T-helper 1 cell treated with Interleukin-12 subunit alpha and Interleukin-12 subunit beta and Interleukin-4 antibody, amounts not matched to agents 30 μg/mL and 1 μg/mL, for 36 hours (primary cell): ENCODE measurements at regions not wholly inside any gene's neighbourhood (a gene's known extent, or its start where the extent isn't known, plus 50 kb on each side); places are given as distances from the start of the nearest gene placed in this dataset.

Experiments used
- H3K27ac Mint-ChIP-seq: one replicate; pipeline ENCODE4 v1.8.0; 2021; ENCODE audit warnings: mild to moderate bottlenecking, mixed read lengths
- H3K27me3 Mint-ChIP-seq: one replicate; pipeline ENCODE4 v1.8.0; 2021; ENCODE audit warnings: low read depth, mixed read lengths
- H3K36me3 Mint-ChIP-seq: one replicate; pipeline ENCODE4 v1.8.0; 2021; ENCODE audit warnings: low read depth, mixed read lengths
- H3K4me1 Mint-ChIP-seq: one replicate; pipeline ENCODE4 v1.8.0; 2021; ENCODE audit warnings: low read depth, mixed read lengths
- H3K4me3 Mint-ChIP-seq: one replicate; pipeline ENCODE4 v1.8.0; 2021; ENCODE audit warnings: mild to moderate bottlenecking, moderate library complexity, mixed read lengths
- H3K9me3 Mint-ChIP-seq: one replicate; pipeline ENCODE4 v1.8.0; 2021; ENCODE audit warnings: mixed read lengths

DNA sequence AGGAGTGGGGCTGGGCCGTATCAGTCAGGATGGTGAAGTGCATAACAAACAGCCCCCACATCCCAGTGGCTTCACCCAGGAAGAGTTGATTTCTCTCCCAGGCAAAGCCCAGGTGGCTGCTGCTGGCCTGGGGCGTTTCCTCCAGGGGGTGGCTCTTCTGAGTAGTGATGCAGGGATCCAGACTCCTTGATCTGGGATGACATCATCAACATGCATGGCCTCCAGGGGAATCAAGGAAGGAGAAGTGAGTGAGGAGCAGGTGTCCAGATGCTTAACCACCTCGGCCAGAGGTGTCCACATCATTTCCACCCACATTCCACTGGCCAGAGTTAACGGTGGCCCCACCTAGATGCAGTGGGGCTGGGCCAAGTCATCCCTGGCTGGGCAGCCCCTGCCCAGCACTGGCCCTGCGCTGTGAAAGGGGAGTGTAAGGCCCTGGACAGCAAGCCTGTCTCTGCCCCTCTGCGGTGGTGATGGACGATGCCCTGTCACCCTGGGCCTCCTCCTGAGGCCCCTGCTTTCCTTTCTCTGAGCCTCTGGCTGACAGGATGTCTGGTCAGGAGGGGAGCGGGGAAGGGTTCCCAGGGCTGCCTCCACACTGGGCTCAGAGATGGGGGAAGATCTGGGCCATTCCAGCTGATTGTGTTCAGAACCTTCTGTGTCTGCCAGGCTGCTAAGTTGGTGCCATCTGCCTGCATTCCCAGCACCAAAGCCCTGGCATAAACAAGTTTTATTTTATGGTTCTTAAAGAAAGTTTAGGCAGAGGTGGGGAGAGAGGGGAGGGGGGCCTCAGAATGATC lies 598.2 kb downstream of the MATN1 start:
- Mint-ChIP-seq H3K4me1 (no peaks in the 10 kb centered on the region), H3K4me3 (no peak overlapping the region), H3K9me3 (no peaks in the 10 kb centered on the region), H3K36me3 (no peaks in the 10 kb centered on the region), H3K27me3 (no peaks in the 10 kb centered on the region), H3K27ac (no peak overlapping the region)

GRCh38 chr1:30123896-30124295 lies 599.5 kb downstream of the MATN1 start:
- Mint-ChIP-seq H3K36me3 (no peaks in the 10 kb centered on the region), H3K4me3 (no peak overlapping the region), H3K9me3 (no peaks in the 10 kb centered on the region), H3K4me1 (no peaks in the 10 kb centered on the region), H3K27ac (no peak overlapping the region), H3K27me3 (no peaks in the 10 kb centered on the region)

GRCh38 chr1:30123036-30123435 lies 600.3 kb downstream of the MATN1 start:
- no peak overlapping the region for H3K27ac Mint-ChIP-seq
- H3K9me3 Mint-ChIP-seq: no peaks in the 10 kb centered on the region
- no peaks in the 10 kb centered on the region for H3K27me3 Mint-ChIP-seq
- H3K36me3 Mint-ChIP-seq: no peaks in the 10 kb centered on the region
- H3K4me1 Mint-ChIP-seq: no peaks in the 10 kb centered on the region
- H3K4me3 Mint-ChIP-seq: no peak overlapping the region

DNA sequence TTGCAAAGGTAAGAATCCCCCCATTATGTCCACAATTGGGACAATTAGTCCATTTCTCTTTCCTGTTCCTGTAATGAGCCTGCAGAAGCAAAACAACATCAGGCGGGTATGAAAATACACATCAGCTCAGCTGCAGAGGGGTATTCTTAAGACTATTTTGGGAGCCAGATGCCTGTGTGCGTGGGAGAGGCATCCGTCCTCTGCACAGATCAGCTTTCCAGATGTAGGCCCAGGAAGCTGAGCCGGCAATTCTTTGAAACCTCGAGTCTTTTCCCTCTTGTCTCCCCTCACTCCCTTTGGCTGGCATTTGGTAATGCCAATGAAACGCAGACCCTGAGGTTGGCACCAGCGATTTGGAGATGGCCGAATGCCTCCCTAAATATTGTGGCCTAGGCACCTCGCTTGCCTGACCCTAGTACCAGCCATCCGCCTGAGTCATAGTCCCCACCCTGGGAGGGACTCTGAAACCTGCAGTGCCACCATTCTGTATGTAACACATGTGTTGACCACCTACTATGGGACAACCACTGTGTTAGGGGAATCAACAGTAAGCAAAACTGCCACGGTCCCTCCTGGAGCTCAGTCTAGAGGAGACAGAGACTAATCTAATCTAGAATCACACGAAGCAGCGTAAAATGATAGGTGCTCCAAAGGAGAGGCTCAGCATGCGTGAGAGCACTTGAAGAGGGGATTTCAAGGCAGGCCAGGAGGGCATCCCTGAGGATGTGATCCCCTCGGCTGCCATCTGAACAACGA lies 603.0 kb downstream of the MATN1 start:
- H3K27ac Mint-ChIP-seq: no peak overlapping the region
- H3K4me1 Mint-ChIP-seq: no peaks in the 10 kb centered on the region
- H3K9me3 Mint-ChIP-seq: no peaks in the 10 kb centered on the region
- no peak overlapping the region for H3K4me3 Mint-ChIP-seq
- H3K36me3 Mint-ChIP-seq: no peaks in the 10 kb centered on the region
- H3K27me3 Mint-ChIP-seq: no peaks in the 10 kb centered on the region

- no peaks in the 10 kb centered on the region for H3K36me3 Mint-ChIP-seq
- no peaks in the 10 kb centered on the region for H3K4me1 Mint-ChIP-seq
- no peak overlapping the region for H3K27ac Mint-ChIP-seq
- H3K9me3 Mint-ChIP-seq: no peaks in the 10 kb centered on the region
- no peaks in the 10 kb centered on the region for H3K27me3 Mint-ChIP-seq
- H3K4me3 Mint-ChIP-seq: no peak overlapping the region
These were observed 605.7 kb downstream of the MATN1 start for GRCh38 chr1:30117685-30118084.

- Mint-ChIP-seq H3K36me3 (no peaks in the 10 kb centered on the region), H3K9me3 (no peaks in the 10 kb centered on the region), H3K4me1 (peaks cover 3% of the 10 kb centered on the region), H3K27ac (no peak overlapping the region), H3K27me3 (peaks cover 35% of the 10 kb centered on the region), H3K4me3 (no peak overlapping the region)
These were observed 612.0 kb downstream of the MATN1 start for GRCh38 chr1:30111431-30111830.

- H3K27me3 Mint-ChIP-seq: peaks cover 35% of the 10 kb centered on the region
These were observed 612.5 kb downstream of the MATN1 start for GRCh38 chr1:30110846-30111245.

DNA sequence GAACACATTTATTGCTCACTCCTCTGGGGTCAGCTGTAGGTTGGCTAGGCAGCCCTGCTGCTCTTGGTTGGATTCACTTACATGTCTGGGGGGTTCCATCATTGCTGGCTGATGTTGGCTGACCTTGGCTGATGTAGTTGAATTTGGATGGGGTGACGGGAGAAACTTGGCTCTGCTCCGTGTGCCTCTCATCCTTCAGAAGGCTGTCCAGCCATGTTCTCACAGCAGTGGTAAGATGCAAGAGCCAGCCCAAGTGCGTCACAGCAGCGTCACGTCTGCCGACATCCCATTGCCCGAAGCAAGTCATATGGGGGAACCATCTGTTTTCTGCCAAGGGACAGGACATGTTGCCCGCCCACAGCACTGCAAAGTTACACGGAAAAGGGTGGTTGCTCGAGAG lies 613.5 kb downstream of the MATN1 start:
- H3K9me3 Mint-ChIP-seq: no peaks in the 10 kb centered on the region
- H3K27ac Mint-ChIP-seq: no peak overlapping the region
- H3K4me3 Mint-ChIP-seq: no peak overlapping the region
- peaks cover 35% of the 10 kb centered on the region for H3K27me3 Mint-ChIP-seq
- H3K4me1 Mint-ChIP-seq: peaks cover 3% of the 10 kb centered on the region
- H3K36me3 Mint-ChIP-seq: no peaks in the 10 kb centered on the region

More at GRCh38 chr1:30110846-30111245, 612.5 kb downstream of the MATN1 start:
- Mint-ChIP-seq H3K9me3 (no peaks in the 10 kb centered on the region), H3K36me3 (no peaks in the 10 kb centered on the region), H3K4me1 (peaks cover 3% of the 10 kb centered on the region), H3K27ac (no peak overlapping the region), H3K4me3 (no peak overlapping the region)

DNA sequence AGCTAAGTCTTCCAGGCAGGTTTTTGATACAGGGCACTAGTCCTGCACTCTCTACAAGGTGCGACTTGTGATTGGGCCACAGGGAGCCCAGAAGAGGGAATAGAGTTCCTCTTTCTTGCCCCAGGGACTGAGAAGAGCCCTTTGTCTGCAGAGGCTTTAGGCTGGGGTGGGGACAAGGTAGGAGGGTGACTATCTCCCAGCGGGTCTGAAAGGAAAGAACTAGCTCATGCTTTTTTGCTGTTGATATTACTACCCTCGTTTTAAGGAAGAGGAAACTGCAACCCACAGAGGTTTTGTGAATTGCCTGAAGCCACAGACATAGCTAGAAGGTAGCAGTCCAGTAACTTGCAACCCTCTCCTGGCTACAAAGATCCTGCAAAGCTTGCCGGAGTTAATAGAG lies 615.2 kb downstream of the MATN1 start:
- H3K4me1 Mint-ChIP-seq: peaks cover 3% of the 10 kb centered on the region
- H3K9me3 Mint-ChIP-seq: no peaks in the 10 kb centered on the region
- no peaks in the 10 kb centered on the region for H3K36me3 Mint-ChIP-seq
- H3K4me3 Mint-ChIP-seq: no peak overlapping the region
- peaks cover 35% of the 10 kb centered on the region for H3K27me3 Mint-ChIP-seq
- no peak overlapping the region for H3K27ac Mint-ChIP-seq

DNA sequence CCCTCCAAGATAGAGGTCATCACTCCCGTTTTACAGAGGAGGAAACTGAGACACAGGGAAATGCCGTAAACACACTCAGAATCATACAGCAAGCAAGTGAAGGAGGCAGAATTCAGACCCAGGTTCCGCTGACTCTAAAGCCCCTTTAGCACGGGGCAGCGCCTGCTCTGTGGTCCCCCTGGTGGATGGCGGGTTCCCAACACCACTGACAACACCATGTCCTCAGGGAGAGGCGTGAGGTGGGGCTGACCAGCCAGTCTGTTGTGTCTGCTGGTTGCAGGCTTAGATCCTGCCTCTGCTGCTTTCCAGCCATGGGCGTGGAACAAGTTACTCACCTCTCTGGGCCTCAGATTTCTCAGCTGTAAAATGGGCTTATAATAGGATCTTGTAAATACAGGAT lies 617.3 kb downstream of the MATN1 start:
- Mint-ChIP-seq H3K27ac (no peak overlapping the region), H3K36me3 (no peaks in the 10 kb centered on the region), H3K27me3 (peaks cover 30% of the 10 kb centered on the region), H3K9me3 (no peaks in the 10 kb centered on the region), H3K4me3 (no peak overlapping the region), H3K4me1 (peaks cover 3% of the 10 kb centered on the region)

DNA sequence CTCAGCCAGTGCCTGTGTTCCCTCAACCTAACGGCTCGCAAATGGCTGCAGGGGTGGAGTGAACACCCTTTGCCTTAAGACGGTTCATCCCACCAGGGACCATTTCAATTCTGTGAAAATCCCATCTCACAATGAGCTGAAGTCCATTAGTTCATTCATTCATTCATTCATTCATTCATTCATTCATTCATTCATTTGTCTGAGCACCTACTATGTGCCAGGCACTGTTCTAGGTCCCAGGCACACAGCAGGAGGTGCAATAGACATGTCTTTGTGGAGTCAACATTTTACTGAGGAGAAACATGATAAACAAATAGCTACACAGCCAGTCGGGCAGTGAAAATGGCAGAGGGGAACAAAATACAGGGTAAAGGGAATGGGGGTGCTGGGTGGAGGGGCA lies 618.8 kb downstream of the MATN1 start:
- Mint-ChIP-seq H3K27me3 (peaks cover 17% of the 10 kb centered on the region), H3K4me3 (no peak overlapping the region), H3K4me1 (peaks cover 3% of the 10 kb centered on the region), H3K9me3 (no peaks in the 10 kb centered on the region), H3K36me3 (no peaks in the 10 kb centered on the region), H3K27ac (no peak overlapping the region)

- no peaks in the 10 kb centered on the region for H3K36me3 Mint-ChIP-seq
- H3K4me3 Mint-ChIP-seq: no peak overlapping the region
- H3K9me3 Mint-ChIP-seq: no peaks in the 10 kb centered on the region
- H3K27ac Mint-ChIP-seq: no peak overlapping the region
- H3K27me3 Mint-ChIP-seq: peaks cover 13% of the 10 kb centered on the region
- H3K4me1 Mint-ChIP-seq: peaks cover 3% of the 10 kb centered on the region
These were observed 619.5 kb downstream of the MATN1 start for GRCh38 chr1:30103708-30104411.

- no peaks in the 10 kb centered on the region for H3K36me3 Mint-ChIP-seq
- no peaks in the 10 kb centered on the region for H3K4me1 Mint-ChIP-seq
- no peaks in the 10 kb centered on the region for H3K9me3 Mint-ChIP-seq
- peaks cover 5% of the 10 kb centered on the region for H3K27me3 Mint-ChIP-seq
- H3K4me3 Mint-ChIP-seq: no peak overlapping the region
- H3K27ac Mint-ChIP-seq: no peak overlapping the region
These were observed 620.8 kb downstream of the MATN1 start for GRCh38 chr1:30102605-30103004.

- no peak overlapping the region for H3K27ac Mint-ChIP-seq
These were observed 621.7 kb downstream of the MATN1 start for GRCh38 chr1:30101487-30102227.

More at GRCh38 chr1:30101487-30102227, 621.7 kb downstream of the MATN1 start:
- H3K9me3 Mint-ChIP-seq: no peaks in the 10 kb centered on the region
- H3K4me1 Mint-ChIP-seq: no peaks in the 10 kb centered on the region
- no peaks in the 10 kb centered on the region for H3K27me3 Mint-ChIP-seq
- no peak overlapping the region for H3K4me3 Mint-ChIP-seq
- H3K36me3 Mint-ChIP-seq: no peaks in the 10 kb centered on the region
